GM18505 (cell line): ENCODE measurements at regions not wholly inside any gene's neighbourhood (a gene's known extent, or its start where the extent isn't known, plus 50 kb on each side); places are given as distances from the start of the nearest gene placed in this dataset.

Experiments
- ATAC-seq: cut with Tn5 transposase; IDR thresholded peaks from one replicate; pipeline ENCODE4 v1.9.1; 2021; ENCODE audit not compliant: unreplicated experiment
- POLR2A ChIP-seq: IDR thresholded peaks from 4 replicates; pipeline ENCODE4 v1.6.1; 2011; ENCODE audit warnings: borderline replicate concordance; ENCODE audit not compliant: insufficient read depth, insufficient read length; ENCODE audit errors: extremely low read depth

DNA sequence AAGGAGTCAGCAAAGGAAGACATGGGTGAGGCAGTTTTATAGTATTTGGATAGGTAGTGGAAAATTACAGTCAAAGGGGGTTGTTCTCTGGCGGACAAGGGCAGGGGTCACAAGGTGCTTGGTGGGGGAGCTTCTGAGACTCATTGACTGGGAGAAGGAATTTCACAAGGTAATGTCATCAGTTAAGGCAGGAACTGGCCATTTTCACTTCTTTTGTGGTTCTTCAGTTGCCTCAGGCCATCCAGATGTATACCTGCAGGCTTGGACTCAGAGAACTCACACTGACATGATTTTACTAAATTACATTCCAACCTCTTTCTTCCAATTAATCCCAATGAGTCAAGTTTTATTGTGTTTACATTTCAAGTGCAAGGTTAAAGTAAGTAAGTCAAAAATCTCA lies 240.5 kb upstream of the API5 start:
- ATAC-seq, result no peak
- no peak for TF ChIP-seq POLR2A

DNA sequence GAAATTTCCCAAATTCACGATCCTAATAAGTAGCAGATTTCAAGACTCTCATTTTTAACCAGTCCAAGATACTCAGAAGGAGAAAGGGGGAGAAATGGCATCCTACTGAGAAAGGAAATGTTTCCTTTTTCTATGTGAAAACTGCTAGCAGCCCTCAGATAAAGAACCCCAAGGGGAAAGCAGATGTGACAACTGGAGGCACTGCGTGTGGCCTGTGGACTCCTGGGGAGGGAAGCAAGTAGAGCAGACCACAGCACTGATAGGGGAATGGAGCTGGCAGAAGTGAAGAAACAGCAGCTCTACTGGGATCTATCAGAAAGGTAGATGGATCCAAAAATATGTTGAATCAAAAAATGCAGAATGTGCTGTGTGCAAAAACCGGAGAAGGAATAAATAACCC lies 239.7 kb upstream of the API5 start:
- no peak for ATAC-seq
- TF ChIP-seq POLR2A, result no peak

DNA sequence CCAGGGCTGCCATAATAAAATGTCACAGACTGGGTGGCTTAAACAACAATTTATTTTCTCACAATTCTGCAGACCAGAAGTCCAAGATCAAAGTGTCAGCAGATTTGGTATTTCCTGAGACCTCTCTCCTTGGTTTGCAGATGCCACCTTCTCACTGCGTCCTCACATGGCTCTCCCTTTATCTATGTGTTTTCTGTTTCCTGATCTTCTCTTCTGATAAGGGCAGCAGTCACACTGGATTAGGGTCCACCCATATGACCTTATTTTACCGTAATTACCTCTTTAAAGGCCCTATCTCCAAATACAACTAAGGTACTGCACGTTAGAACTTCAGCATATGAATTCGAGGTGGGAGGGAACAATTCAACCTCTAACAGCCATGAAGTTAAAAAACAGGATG lies 238.9 kb upstream of the API5 start:
- no peak for ATAC-seq
- no peak for TF ChIP-seq POLR2A

DNA sequence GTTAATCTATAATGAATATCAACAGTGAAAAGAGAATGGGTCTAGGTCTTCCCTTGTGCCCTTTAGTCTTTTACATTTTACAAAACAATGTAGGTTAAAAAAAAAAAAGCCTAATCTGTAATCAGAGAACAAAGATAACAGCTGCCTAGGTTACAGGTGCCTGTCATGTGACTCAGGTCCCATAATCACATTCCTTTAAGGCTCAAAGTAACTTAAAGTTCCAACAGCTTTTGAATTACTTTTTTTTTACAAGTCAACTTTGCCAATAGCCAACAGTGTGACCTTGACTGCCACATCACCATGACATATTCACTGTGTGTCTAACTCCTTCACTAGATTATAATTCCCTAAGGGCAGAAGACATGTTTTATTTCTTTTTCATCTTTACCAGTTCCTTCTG lies 237.0 kb upstream of the API5 start:
- ATAC-seq, result no peak

DNA sequence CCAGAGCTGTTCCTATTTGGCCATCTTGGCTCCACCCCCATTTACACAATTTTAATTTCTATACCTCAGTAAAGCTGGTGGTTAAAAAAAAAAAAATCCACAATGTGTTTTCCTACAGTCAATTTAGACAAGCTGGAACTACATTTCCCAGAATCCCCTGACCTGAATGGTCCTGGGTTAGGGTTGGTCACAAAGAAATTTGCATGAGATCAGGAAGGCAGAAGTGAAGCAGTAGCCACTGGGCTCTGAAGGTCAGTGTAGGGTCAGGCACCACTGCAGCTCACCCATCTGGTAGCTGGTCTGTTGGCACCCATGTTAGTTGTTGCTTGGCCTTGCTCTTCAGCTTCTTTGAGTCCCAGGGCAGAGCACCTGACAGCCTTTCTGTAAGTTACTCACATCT lies 210.7 kb upstream of the API5 start:
- no peak for ATAC-seq
- no peak for TF ChIP-seq POLR2A

More for the DNA sequence above, 237.0 kb upstream of the API5 start:
- no peak for TF ChIP-seq POLR2A

DNA sequence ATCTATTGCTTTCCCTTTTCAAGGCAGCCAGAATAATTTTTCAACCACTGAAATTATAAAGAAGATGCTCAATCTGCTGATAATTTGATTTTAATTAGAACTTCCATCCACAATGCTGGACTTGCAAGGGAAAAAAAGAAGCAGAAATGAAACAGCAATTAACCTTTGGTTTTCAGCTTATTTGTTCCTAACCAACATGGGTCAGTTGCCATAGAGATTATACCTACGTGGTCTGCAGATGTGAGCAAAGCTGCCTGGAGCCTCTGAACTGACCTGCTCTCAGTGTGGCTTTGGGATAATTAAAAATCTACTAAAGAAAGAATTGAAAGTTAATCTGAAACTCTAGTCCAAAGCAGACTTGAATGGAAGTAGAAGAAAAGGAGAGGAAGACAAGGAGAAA lies 195.7 kb upstream of the API5 start:
- TF ChIP-seq POLR2A, result no peak
- ATAC-seq, result no peak

DNA sequence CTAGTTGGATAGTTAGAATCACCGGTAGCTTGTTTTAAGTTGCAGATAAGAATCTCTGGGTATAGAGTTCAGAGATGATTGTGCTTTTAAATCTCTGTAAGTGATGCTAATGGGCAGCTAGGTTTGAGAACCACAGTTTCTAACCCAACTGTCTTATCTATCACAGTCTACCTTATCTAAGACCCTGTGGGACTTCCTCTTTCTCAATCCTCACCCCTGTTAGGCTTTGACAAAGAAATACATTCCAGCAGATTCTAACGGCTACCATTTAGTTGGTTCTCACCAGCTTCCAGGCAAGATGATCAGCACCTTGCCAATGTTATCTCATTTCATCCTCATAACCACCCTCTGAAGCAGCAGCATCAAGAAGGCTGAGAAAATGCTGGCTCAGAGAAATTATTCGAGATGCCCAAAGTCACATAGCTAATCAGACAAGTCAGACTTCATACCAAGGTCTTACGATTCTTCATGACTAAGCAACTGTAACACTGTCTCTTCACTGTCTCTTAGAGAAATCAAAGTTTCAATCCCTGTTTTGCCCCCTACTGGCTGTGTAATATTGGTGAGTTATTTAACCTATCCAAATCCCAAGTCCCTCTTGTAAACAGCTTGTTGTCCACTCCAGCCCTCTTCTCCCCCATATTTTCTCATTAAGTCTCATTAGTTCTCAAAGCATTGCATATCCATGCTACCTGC lies 192.4 kb upstream of the API5 start:
- no peak for TF ChIP-seq POLR2A
- ATAC-seq, result no peak

DNA sequence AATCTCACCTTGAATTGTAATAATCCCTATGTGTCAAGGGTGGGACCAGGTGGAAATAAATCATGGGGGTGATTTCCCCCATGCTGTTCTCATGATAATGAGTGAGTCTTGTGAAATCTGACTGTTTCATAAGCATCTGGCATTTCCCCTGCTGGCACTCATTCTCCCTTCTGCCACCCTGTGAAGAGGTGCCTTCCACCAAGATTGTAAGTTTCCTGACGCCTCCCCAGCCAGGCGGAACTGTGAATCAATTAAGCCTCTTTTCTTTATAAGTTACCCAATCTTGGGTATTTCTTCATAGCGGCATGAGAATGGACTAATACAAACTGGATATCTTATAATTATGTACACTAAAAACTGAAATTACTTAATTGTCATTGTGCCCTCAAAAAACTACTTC lies 189.2 kb upstream of the API5 start:
- no peak for ATAC-seq
- no peak for TF ChIP-seq POLR2A

DNA sequence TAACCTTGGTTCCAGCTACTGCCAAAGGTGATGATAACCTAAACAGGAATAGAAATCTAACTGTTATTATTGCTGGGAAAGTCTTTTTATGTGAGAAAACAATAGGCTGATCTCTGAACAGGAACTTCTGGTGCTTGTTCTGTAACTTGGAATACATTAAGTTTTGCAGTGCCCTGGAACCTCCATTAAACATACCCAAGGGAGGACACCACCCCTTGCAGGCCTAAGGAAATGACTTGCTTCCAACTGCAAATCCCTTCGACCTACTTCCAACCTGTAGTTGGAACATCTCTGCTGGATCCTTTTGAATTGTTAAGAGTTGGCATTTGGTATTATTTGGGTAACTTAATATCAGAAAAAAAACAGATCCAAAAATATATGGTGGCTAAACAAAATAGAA lies 188.4 kb upstream of the API5 start:
- TF ChIP-seq POLR2A, result no peak
- no peak for ATAC-seq

DNA sequence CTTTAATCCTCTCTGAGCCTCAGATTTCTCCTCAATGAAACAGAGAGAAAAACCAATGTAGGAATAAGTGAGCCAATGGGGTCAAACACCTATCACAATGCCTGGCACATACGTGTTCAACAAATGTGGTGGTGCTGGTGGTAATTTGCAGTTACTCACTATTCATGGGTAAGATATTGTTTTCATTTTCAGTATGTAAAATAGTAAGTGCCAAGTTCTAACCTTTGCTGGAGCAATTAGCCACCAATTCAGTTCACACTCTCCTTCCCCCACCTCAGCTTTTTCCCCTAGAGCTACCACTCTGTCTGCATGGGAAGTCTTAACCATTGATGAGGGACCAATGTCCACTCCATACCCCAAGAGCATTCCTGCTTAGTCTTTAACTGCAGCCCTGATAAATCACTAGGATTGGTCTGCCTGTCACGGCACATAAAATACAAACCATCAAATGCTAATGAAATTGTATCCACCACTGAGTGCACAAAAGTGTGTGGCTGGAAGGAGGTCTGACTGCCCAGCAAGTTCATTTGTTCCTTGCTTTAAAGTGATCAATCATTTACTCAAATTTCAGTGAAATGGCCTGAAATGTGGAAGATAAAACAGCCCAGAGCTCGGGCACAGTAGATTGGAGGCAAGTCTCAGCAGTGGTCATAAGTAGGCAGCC lies 187.4 kb upstream of the API5 start:
- ATAC-seq, result no peak
- no peak for TF ChIP-seq POLR2A

DNA sequence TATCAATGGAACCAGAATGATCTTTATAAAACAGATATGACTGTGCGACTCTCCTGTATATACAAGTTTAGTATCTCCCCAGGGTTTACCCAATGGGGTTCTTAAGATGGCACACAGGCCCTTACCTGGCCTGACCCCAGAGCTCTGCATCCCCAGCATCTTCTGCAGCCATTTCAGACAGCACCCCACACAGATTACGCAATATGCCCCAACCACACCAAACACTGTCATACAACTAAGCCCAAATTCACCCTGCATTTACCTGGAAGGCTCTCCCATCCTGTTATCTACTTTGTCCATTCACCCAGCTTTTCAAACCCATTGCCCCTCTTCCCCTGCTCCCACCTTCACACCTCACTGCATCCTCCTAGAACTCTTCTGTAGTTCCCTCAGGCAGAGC lies 182.5 kb upstream of the API5 start:
- TF ChIP-seq POLR2A, result no peak
- ATAC-seq, result no peak

DNA sequence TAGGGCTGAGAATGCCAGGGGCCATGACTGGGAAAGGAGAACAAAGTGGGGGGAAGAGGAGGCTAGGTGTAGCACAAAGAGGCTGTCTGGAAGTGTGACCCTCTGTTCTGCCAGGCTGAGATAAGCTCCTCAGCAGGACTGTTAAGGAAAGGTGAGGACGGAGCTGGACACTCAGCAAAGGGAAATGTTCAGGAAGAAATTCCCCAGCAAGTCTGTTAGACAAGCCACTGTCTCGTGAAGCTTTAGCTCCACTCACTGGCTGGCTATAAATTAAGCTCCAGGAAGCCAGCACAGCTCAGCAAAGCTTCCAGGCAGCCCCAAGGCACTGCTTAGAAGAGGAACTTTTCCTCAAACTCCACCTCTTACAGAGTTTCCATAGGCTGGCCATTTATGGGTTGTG lies 181.2 kb upstream of the API5 start:
- no peak for TF ChIP-seq POLR2A
- ATAC-seq, result no peak

DNA sequence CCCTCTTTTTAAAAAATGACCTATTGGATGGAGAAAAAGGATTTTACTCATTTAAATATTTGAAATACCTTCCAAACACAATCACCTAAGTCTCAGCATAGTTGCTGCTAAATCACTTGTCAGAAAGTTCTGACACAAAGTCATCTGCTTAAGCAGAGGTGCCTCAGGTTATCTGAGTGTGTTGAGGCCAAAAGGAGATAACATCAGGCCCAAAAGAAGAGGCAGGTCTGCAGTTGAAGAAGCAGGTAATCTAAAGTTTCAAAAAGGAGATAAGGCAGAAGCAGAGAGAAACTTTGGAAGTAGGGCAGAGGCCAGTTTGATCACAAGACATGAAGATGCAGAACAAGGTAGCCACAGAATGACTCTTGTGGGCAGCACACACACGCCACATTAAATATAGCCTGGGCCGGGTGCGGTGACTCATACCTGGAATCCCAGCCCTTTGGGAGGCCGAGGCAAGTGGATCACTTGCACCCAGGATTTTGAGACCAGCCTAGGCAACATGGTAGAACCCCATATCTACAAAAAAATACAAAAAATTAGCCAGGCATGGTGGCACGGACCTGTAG lies 175.7 kb upstream of the API5 start:
- no peak for TF ChIP-seq POLR2A
- ATAC-seq, result no peak

DNA sequence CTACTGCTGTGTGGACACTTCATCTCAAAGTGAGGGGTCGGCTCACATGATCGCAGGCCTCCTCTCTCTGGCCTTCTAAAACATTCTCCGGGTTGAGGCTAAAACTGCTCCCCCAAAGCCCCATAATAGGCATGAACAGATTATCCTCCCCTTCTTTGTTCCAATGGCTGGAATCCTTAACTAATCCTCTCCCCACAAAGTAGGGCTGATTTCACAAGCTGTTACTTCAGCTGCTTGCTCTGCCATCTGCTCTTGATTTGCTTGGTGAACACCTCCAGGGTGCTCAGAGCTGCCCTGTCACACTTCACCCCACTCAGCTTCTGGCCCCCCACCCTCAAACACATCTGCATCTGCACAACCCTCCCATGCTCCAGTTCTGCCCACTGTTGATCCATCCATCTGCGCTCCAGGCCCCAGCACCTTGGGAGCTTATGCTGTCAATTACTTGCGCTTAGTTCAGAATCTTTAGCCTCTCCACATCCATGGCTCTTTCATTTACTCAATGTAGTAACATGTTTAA lies 173.1 kb upstream of the API5 start:
- ATAC-seq, result no peak
- TF ChIP-seq POLR2A, result no peak

DNA sequence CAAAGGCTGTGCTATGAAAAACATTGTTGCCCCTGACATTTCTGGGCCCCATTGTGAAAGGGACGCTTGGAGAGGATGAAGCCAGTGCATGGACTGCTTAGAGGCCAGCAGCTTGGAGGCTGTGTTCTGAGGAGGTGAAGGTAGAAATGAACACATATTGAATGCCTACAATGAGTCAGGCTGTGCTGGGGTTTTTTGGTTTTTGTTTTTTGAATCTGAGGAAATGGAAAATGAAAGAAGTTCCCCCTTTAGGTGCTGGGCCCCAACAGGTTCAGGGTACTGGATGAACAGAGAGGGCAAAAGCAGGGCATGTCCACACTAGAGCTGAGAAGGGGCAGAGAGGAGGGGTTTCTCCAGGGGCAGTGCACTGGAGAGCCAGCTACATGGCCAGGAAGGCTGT lies 166.1 kb upstream of the API5 start:
- TF ChIP-seq POLR2A, result peak; percentile 19
- peak; percentile 81 for ATAC-seq

DNA sequence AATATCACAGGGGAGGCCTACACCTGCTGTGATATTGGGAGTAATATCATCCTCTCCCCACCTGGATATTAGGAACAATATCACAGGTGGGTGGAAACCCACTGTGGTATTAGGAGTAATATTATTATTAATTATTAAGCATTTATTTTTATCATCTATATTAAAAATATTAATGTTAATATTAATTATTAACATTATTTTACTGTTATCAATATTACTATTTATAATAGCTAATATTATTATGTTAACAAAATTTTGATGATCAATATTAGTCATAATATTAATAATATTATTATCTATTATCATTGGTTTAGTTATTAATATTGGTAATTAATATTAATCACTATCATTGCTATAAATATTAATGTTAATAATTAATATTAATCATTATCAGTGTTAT lies 161.1 kb upstream of the API5 start:
- ATAC-seq, result no peak
- TF ChIP-seq POLR2A, result no peak
